Coronary artery (tissue), 2 donors: ENCODE measurements at regions not wholly inside any gene's neighbourhood (a gene's known extent, or its start where the extent isn't known, plus 50 kb on each side); places are given as distances from the start of the nearest gene placed in this dataset.

ENCODE experiments used
- DNase-seq: peaks from one replicate; pipeline ENCODE4 v3.0.0-alpha.2; 2017; ENCODE audit warnings: low spot score
- H3K27ac ChIP-seq, 2 donors: fragments of 200-600 bp; sonication (generic); one replicate each; pipeline ENCODE4 v1.5.1; 2016 to 2019
- H3K4me3 ChIP-seq: fragments of 200-600 bp; sonication (generic); 2 replicates; pipeline ENCODE4 v1.5.1; 2016; ENCODE audit warnings: mild to moderate bottlenecking, moderate library complexity
- TF ChIP-seq, protein P1 (sequence below): fragments of 200-600 bp; sonication (generic); IDR thresholded peaks from one replicate; pipeline ENCODE4 v1.5.1; 2019; ENCODE audit warnings: antibody characterized with exemption

DNA sequence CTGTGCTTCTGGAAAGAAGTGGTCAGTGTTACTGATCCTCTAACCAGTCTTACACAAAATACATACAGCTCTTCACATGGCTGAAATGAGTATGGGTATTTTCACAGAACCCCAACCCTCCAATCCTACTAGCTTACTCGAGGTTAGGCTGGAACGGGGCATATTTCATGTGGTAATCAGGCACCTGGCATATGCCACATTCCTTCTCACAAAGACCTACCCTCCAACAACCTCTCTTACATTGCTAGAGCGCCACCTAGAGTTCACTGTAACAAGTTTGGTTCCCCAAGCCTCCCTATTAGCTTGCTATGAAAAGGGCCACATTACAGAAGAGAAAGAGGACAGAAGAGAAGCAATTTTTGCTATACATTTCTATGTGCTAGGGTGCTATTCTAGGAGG, 597.3 kb downstream of the PRELID2 start:
- TF ChIP-seq, protein P1, sequence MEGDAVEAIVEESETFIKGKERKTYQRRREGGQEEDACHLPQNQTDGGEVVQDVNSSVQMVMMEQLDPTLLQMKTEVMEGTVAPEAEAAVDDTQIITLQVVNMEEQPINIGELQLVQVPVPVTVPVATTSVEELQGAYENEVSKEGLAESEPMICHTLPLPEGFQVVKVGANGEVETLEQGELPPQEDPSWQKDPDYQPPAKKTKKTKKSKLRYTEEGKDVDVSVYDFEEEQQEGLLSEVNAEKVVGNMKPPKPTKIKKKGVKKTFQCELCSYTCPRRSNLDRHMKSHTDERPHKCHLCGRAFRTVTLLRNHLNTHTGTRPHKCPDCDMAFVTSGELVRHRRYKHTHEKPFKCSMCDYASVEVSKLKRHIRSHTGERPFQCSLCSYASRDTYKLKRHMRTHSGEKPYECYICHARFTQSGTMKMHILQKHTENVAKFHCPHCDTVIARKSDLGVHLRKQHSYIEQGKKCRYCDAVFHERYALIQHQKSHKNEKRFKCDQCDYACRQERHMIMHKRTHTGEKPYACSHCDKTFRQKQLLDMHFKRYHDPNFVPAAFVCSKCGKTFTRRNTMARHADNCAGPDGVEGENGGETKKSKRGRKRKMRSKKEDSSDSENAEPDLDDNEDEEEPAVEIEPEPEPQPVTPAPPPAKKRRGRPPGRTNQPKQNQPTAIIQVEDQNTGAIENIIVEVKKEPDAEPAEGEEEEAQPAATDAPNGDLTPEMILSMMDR: no peak
- DNase-seq: no peak
- no peak overlapping the region for H3K4me3 ChIP-seq
- no peak overlapping the region for H3K27ac ChIP-seq

GRCh38 chr5:145236983-145237382, 598.2 kb downstream of the PRELID2 start:
- H3K27ac ChIP-seq: no peak overlapping the region
- TF ChIP-seq, protein P1: no peak
- no peak overlapping the region for H3K4me3 ChIP-seq
- no peak for DNase-seq

DNA sequence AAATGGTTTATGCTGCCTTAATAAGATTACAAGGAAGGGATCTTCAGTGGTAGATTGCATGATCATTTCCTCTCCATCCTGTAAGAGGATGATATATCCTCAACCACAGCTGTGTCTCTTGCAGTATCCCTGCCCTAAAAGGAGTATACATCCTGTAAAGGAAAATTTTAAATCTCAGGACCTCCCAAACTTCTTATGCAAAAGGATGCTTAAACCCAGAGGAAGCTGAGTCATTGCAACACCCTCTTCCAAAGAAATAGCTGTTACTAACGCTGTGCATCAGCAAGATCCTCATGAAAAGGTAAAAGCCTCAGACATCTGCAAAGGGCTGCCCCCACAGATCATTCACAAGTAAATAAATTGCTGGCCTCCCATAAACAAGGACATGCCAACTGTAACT, 599.0 kb downstream of the PRELID2 start:
- Histone ChIP-seq H3K4me3 (no peak overlapping the region), H3K27ac (no peak overlapping the region)
- DNase-seq: no peak
- TF ChIP-seq, protein P1: no peak

DNA sequence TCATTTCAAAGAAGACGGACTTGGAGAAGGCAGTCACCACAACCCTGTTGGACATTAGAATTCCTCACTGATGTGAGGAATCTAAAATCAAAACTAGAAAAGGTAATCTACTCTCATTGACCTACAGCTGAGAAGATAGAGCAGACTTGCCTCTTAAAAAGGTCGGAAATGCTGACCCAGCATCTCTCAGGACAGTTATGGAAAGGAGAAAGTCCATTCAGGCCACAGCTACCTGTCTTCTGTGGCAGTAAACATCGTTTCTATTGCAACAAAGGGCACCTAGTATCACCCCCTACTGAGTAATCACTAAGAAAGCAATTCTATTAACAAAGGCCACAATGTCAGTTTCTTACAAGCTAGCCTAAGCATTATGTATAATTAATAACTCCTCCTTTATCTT, 601.7 kb downstream of the PRELID2 start:
- TF ChIP-seq, protein P1: no peak
- H3K27ac ChIP-seq: no peak overlapping the region
- no peak overlapping the region for H3K4me3 ChIP-seq
- DNase-seq: no peak

DNA sequence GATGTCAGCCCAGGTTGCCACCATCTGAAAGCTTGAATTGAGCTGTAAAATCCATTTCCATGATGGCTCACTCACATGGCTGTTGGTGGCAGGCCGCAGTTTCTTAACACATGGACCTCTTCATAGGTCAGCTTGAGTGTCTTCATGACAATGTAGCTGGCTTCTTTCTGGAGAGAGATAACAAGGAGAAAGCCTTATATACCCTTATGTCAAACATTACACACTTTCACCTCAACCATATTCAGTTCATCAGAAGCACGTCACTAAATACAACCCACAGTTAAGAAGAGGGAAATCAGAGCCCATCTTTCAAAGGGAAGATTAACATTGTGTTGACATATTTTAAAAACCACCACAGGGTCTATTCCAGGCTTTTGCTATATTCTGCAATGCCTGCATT, 604.4 kb downstream of the PRELID2 start:
- TF ChIP-seq, protein P1: no peak
- H3K27ac ChIP-seq: no peak overlapping the region
- no peak for DNase-seq
- H3K4me3 ChIP-seq: no peak overlapping the region

DNA sequence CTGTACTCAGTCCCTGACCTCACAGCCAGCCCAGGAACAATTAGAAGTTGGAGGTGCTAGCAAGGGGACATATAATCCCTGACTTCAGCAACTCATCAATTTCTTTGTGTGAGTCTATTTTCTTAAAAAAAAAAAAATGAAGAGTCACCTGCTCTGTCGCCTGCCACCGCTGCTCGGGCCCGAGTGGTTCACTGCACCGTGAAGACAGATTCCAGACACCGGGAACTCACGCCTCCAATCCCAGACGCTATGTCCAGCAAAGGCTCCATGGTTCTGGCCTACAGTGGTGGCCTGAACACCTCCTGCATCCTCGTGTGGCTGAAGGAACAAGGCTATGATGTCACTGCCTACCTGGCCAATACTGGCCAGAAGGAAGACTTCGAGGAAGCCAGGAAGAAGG, 606.6 kb downstream of the PRELID2 start:
- TF ChIP-seq, protein P1: no peak
- Histone ChIP-seq H3K4me3 (no peak overlapping the region), H3K27ac (no peak overlapping the region)
- no peak for DNase-seq

DNA sequence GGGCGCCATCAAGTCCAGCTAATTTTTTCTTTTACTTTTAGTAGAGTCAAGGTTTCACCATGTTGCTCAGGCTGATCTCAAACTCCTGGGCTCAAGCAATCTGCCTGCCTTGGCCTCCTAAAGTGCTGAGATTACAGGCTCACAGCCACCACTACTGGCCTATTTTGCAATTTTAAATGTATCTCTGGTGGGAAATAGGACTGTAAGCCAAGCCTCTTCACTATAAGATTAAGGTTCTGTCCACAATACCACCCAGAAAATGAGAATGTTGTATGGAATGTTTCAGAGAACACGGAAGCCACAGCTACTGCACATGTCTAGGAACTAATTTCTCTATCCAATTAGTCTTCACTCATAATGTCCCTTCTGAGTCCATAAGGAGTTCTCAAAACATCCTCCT, 607.3 kb downstream of the PRELID2 start:
- H3K4me3 ChIP-seq: no peak overlapping the region
- no peak overlapping the region for H3K27ac ChIP-seq
- no peak for DNase-seq
- TF ChIP-seq, protein P1: no peak
